ENCODE measurements at regions not wholly inside any gene's neighbourhood (a gene's known extent, or its start where the extent isn't known, plus 50 kb on each side); places are given as distances from the start of the nearest gene placed in this dataset.

DNA sequence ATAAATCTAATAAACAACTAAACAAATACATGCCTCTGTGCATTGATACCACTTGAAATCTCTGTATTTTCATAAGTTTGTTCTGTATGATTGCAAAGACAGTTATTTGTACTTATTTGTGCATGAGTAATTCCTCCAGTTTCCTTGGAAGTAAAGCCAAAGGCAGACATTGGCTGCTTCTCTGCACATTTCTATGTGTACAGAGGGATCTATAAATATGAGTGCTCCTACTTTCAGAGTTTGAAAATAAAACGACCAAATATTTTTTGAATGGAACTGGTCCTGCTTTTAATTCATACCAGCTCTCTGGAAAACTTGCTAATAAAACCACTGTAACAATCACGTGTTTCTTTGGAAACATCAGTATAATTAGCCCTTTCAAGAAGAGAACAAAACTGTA is 306.5 kb downstream of the MAN2A1 start:
- TF ChIP-seq, protein P1, sequence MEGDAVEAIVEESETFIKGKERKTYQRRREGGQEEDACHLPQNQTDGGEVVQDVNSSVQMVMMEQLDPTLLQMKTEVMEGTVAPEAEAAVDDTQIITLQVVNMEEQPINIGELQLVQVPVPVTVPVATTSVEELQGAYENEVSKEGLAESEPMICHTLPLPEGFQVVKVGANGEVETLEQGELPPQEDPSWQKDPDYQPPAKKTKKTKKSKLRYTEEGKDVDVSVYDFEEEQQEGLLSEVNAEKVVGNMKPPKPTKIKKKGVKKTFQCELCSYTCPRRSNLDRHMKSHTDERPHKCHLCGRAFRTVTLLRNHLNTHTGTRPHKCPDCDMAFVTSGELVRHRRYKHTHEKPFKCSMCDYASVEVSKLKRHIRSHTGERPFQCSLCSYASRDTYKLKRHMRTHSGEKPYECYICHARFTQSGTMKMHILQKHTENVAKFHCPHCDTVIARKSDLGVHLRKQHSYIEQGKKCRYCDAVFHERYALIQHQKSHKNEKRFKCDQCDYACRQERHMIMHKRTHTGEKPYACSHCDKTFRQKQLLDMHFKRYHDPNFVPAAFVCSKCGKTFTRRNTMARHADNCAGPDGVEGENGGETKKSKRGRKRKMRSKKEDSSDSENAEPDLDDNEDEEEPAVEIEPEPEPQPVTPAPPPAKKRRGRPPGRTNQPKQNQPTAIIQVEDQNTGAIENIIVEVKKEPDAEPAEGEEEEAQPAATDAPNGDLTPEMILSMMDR (conservative IDR thresholded peaks at IDR 0.05; ENCODE audit: low read depth in 2 of 2), result no peak
- TF ChIP-seq POLR2AphosphoS5 (IDR thresholded peaks at IDR 0.05; ENCODE audit: low read depth), result no peak

Measured in GM23338 (cell line).